OCI-LY3 (cell line): ENCODE measurements at regions not wholly inside any gene's neighbourhood (a gene's known extent, or its start where the extent isn't known, plus 50 kb on each side); places are given as distances from the start of the nearest gene placed in this dataset.

ENCODE experiments used
- CTCF ChIP-seq: fragments of 200-600, 300-600 bp; sonication (generic); IDR thresholded peaks from 2 replicates; pipeline ENCODE4 v1.5.1; 2014; ENCODE audit warnings: antibody characterized with exemption, low read length, low read depth
- EZH2phosphoT487 ChIP-seq: fragments of 200-600 bp; shearing (Covaris generic); IDR thresholded peaks from 2 replicates; pipeline ENCODE4 v1.6.1; 2018; ENCODE audit warnings: antibody characterized with exemption, mixed run types, low read depth

- TF ChIP-seq CTCF (no peak), EZH2phosphoT487 (no peak)
These were observed 51.5 kb upstream of the MAP3K1 start for GRCh38 chr5:56763711-56764466.
